Activated T-cell treated with anti-CD3 and anti-CD28 coated beads, Interleukin-2, amount 50 U/mL, for 1 hour (primary cell): ENCODE measurements at regions not wholly inside any gene's neighbourhood (a gene's known extent, or its start where the extent isn't known, plus 50 kb on each side); places are given as distances from the start of the nearest gene placed in this dataset.

Source experiments
- DNase-seq: peaks from one replicate; pipeline ENCODE4 v3.0.0-alpha.2; 2020

- no peak for DNase-seq
Measured at GRCh38 chr5:173767574-173768266, 120.4 kb upstream of the CPEB4 start.

- no peak for DNase-seq
Measured at GRCh38 chr5:173768267-173768806, 119.8 kb upstream of the CPEB4 start.

GRCh38 chr5:173768891-173769290 is 119.3 kb upstream of the CPEB4 start:
- no peak for DNase-seq

GRCh38 chr5:173770637-173771036 is 117.5 kb upstream of the CPEB4 start:
- no peak for DNase-seq

GRCh38 chr5:173771121-173771724 is 116.9 kb upstream of the CPEB4 start:
- DNase-seq = no peak

GRCh38 chr5:173771725-173772383 is 116.3 kb upstream of the CPEB4 start:
- no peak for DNase-seq

- DNase-seq = no peak
Measured at GRCh38 chr5:173772384-173773059, 115.6 kb upstream of the CPEB4 start.

- DNase-seq = no peak
Measured at GRCh38 chr5:173774271-173774761, 113.8 kb upstream of the CPEB4 start.

GRCh38 chr5:173775261-173776197 is 112.6 kb upstream of the CPEB4 start:
- no peak for DNase-seq

- no peak for DNase-seq
Measured at GRCh38 chr5:173777149-173777548, 111.0 kb upstream of the CPEB4 start.

- no peak for DNase-seq
Measured at GRCh38 chr5:173777674-173778073, 110.5 kb upstream of the CPEB4 start.

GRCh38 chr5:173778152-173778782 is 109.9 kb upstream of the CPEB4 start:
- DNase-seq = no peak

GRCh38 chr5:173778784-173779304 is 109.3 kb upstream of the CPEB4 start:
- DNase-seq = no peak

GRCh38 chr5:173780235-173781234 is 107.6 kb upstream of the CPEB4 start:
- no peak for DNase-seq

GRCh38 chr5:173781432-173781815 is 106.7 kb upstream of the CPEB4 start:
- DNase-seq = no peak

- DNase-seq = peak; percentile 55
Measured at GRCh38 chr5:173781816-173782670, 106.1 kb upstream of the CPEB4 start.

- DNase-seq = no peak
Measured at GRCh38 chr5:173782671-173783101, 105.5 kb upstream of the CPEB4 start.

- DNase-seq = no peak
Measured at GRCh38 chr5:173783371-173783770, 104.8 kb upstream of the CPEB4 start.

GRCh38 chr5:173785400-173785799 is 102.7 kb upstream of the CPEB4 start:
- no peak for DNase-seq
